GM12872 (cell line): ENCODE measurements at regions not wholly inside any gene's neighbourhood (a gene's known extent, or its start where the extent isn't known, plus 50 kb on each side); places are given as distances from the start of the nearest gene placed in this dataset.

Source experiments
- TF ChIP-seq, protein P1 (sequence below): IDR thresholded peaks from 3 replicates; pipeline ENCODE4 v1.5.1; 2011; ENCODE audit warnings: low read depth, mild to moderate bottlenecking, low read length, moderate library complexity; ENCODE audit not compliant: insufficient read depth

- TF ChIP-seq, protein P1, sequence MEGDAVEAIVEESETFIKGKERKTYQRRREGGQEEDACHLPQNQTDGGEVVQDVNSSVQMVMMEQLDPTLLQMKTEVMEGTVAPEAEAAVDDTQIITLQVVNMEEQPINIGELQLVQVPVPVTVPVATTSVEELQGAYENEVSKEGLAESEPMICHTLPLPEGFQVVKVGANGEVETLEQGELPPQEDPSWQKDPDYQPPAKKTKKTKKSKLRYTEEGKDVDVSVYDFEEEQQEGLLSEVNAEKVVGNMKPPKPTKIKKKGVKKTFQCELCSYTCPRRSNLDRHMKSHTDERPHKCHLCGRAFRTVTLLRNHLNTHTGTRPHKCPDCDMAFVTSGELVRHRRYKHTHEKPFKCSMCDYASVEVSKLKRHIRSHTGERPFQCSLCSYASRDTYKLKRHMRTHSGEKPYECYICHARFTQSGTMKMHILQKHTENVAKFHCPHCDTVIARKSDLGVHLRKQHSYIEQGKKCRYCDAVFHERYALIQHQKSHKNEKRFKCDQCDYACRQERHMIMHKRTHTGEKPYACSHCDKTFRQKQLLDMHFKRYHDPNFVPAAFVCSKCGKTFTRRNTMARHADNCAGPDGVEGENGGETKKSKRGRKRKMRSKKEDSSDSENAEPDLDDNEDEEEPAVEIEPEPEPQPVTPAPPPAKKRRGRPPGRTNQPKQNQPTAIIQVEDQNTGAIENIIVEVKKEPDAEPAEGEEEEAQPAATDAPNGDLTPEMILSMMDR = no peak
These were observed 203.0 kb upstream of the ADRA1B start for GRCh38 chr5:159713254-159713653.

GRCh38 chr5:159713773-159714172, 202.5 kb upstream of the ADRA1B start:
- TF ChIP-seq, protein P1 = no peak

GRCh38 chr5:159725475-159725874, 190.8 kb upstream of the ADRA1B start:
- TF ChIP-seq, protein P1 = no peak

GRCh38 chr5:159727167-159727566, 189.1 kb upstream of the ADRA1B start:
- TF ChIP-seq, protein P1 = no peak

GRCh38 chr5:159730285-159730684, 186.0 kb upstream of the ADRA1B start:
- TF ChIP-seq, protein P1 = no peak

- TF ChIP-seq, protein P1 = no peak
These were observed 184.1 kb upstream of the ADRA1B start for GRCh38 chr5:159732220-159732619.

GRCh38 chr5:159734366-159734765, 181.9 kb upstream of the ADRA1B start:
- TF ChIP-seq, protein P1 = no peak

DNA sequence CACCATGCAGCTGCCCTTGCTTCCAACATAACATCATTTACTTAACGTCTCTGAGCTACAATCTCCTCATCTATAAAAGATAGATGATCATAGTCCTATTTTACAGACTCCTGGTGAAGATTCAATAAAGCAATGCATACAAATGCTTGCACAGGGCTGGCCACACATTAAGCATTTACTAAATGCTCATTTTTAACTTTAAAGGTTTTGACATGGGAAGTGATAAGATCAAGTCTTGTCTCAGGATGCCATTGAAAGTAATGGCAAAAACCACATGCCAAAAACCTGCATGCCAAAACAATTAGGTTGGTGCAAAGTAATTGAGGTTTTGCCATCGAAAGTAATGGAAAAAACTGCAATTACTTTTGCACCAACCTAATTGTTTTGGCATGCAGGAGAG, 181.2 kb upstream of the ADRA1B start:
- TF ChIP-seq, protein P1 = no peak
